ENCODE measurements at regions not wholly inside any gene's neighbourhood (a gene's known extent, or its start where the extent isn't known, plus 50 kb on each side); places are given as distances from the start of the nearest gene placed in this dataset.

- H3K79me2 ChIP-seq (ENCODE audit: control insufficient read depth, insufficient read depth, low read length, unreplicated experiment) = no peaks in the 10 kb centered on the region
- no peaks in the 10 kb centered on the region for H3K4me1 ChIP-seq (ENCODE audit: control insufficient read depth, insufficient read depth, low read length, unreplicated experiment)
- no peak overlapping the region for H3K27ac ChIP-seq (ENCODE audit: low read depth, low read length)
- no peak overlapping the region for H2AFZ ChIP-seq (ENCODE audit: low read length, unreplicated experiment)
- peaks cover 23% of the 10 kb centered on the region; the same call in 1 of the 2 replicates for H3K27me3 ChIP-seq (ENCODE audit: insufficient read depth, low read length)
- H3K36me3 ChIP-seq (ENCODE audit: insufficient read depth, low read length) = no peaks in the 10 kb centered on the region
- H3K4me3 ChIP-seq (ENCODE audit: low read depth, low read length) = no peak overlapping the region
Measured at GRCh38 chr17:6347776-6348175, 87.1 kb downstream of the AIPL1 start.

- no peak overlapping the region for H3K27ac ChIP-seq (ENCODE audit: low read depth, low read length)
Measured at GRCh38 chr17:6346986-6347385, 87.9 kb downstream of the AIPL1 start.

GRCh38 chr17:6346156-6346786 lies 88.7 kb downstream of the AIPL1 start:
- Histone ChIP-seq H3K79me2 (ENCODE audit: control insufficient read depth, insufficient read depth, low read length, unreplicated experiment) (no peaks in the 10 kb centered on the region), H2AFZ (ENCODE audit: low read length, unreplicated experiment) (no peak overlapping the region), H3K27ac (ENCODE audit: low read depth, low read length) (no peak overlapping the region), H3K4me3 (ENCODE audit: low read depth, low read length) (no peak overlapping the region), H3K36me3 (ENCODE audit: insufficient read depth, low read length) (no peaks in the 10 kb centered on the region), H3K4me1 (ENCODE audit: control insufficient read depth, insufficient read depth, low read length, unreplicated experiment) (no peaks in the 10 kb centered on the region), H3K27me3 (ENCODE audit: insufficient read depth, low read length) (peaks cover 20% of the 10 kb centered on the region; the same call in 1 of the 2 replicates)

More at GRCh38 chr17:6346986-6347385, 87.9 kb downstream of the AIPL1 start:
- no peaks in the 10 kb centered on the region for H3K36me3 ChIP-seq (ENCODE audit: insufficient read depth, low read length)
- no peaks in the 10 kb centered on the region for H3K4me1 ChIP-seq (ENCODE audit: control insufficient read depth, insufficient read depth, low read length, unreplicated experiment)
- H2AFZ ChIP-seq (ENCODE audit: low read length, unreplicated experiment) = no peak overlapping the region
- H3K27me3 ChIP-seq (ENCODE audit: insufficient read depth, low read length) = peaks cover 20% of the 10 kb centered on the region; the same call in 1 of the 2 replicates
- H3K79me2 ChIP-seq (ENCODE audit: control insufficient read depth, insufficient read depth, low read length, unreplicated experiment) = no peaks in the 10 kb centered on the region
- H3K4me3 ChIP-seq (ENCODE audit: low read depth, low read length) = no peak overlapping the region

GRCh38 chr17:6343736-6344135 lies 91.2 kb downstream of the AIPL1 start:
- Histone ChIP-seq H3K27ac (ENCODE audit: low read depth, low read length) (no peak overlapping the region), H3K27me3 (ENCODE audit: insufficient read depth, low read length) (peaks cover 27% of the 10 kb centered on the region; the same call in 1 of the 2 replicates), H3K4me3 (ENCODE audit: low read depth, low read length) (no peak overlapping the region), H3K36me3 (ENCODE audit: insufficient read depth, low read length) (no peaks in the 10 kb centered on the region), H3K4me1 (ENCODE audit: control insufficient read depth, insufficient read depth, low read length, unreplicated experiment) (no peaks in the 10 kb centered on the region), H3K79me2 (ENCODE audit: control insufficient read depth, insufficient read depth, low read length, unreplicated experiment) (no peaks in the 10 kb centered on the region), H2AFZ (ENCODE audit: low read length, unreplicated experiment) (no peak overlapping the region)

GRCh38 chr17:6343191-6343590 lies 91.7 kb downstream of the AIPL1 start:
- Histone ChIP-seq H3K79me2 (ENCODE audit: control insufficient read depth, insufficient read depth, low read length, unreplicated experiment) (no peaks in the 10 kb centered on the region), H3K4me1 (ENCODE audit: control insufficient read depth, insufficient read depth, low read length, unreplicated experiment) (no peaks in the 10 kb centered on the region)

GRCh38 chr17:6340708-6341107 lies 94.2 kb downstream of the AIPL1 start:
- Histone ChIP-seq H3K4me1 (ENCODE audit: control insufficient read depth, insufficient read depth, low read length, unreplicated experiment) (no peaks in the 10 kb centered on the region), H3K79me2 (ENCODE audit: control insufficient read depth, insufficient read depth, low read length, unreplicated experiment) (no peaks in the 10 kb centered on the region), H3K27me3 (ENCODE audit: insufficient read depth, low read length) (peaks cover 18% of the 10 kb centered on the region; the same call in 1 of the 2 replicates), H3K27ac (ENCODE audit: low read depth, low read length) (no peak overlapping the region), H2AFZ (ENCODE audit: low read length, unreplicated experiment) (no peak overlapping the region), H3K4me3 (ENCODE audit: low read depth, low read length) (no peak overlapping the region), H3K36me3 (ENCODE audit: insufficient read depth, low read length) (no peaks in the 10 kb centered on the region)

More at GRCh38 chr17:6343191-6343590, 91.7 kb downstream of the AIPL1 start:
- no peak overlapping the region for H2AFZ ChIP-seq (ENCODE audit: low read length, unreplicated experiment)
- H3K27ac ChIP-seq (ENCODE audit: low read depth, low read length) = no peak overlapping the region
- no peak overlapping the region for H3K4me3 ChIP-seq (ENCODE audit: low read depth, low read length)
- H3K36me3 ChIP-seq (ENCODE audit: insufficient read depth, low read length) = no peaks in the 10 kb centered on the region
- peaks cover 27% of the 10 kb centered on the region; the same call in 1 of the 2 replicates for H3K27me3 ChIP-seq (ENCODE audit: insufficient read depth, low read length)

DNA sequence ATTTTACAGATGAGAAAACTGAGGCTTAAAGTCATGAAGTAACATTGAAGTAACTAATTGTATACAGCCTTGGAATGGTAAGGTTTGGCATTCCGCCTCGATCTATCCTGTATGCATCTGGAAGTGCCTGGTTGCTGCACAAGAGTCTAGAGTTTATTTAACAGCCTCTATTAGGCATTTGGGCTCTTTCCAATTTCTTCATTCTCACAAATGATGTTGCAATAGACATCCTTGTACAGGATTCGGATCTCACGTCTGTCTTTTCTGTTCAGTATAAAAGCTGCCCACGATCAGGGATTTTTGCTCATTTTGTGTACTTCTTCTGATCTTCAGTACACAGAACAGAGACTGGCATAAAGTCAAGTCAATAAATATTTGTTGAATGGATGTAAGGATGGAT lies 100.5 kb downstream of the AIPL1 start:
- no peak overlapping the region for H3K4me3 ChIP-seq (ENCODE audit: low read depth, low read length)

GRCh38 chr17:6330936-6331335 lies 104.0 kb downstream of the AIPL1 start:
- no peaks in the 10 kb centered on the region for H3K79me2 ChIP-seq (ENCODE audit: control insufficient read depth, insufficient read depth, low read length, unreplicated experiment)
- H3K27ac ChIP-seq (ENCODE audit: low read depth, low read length) = no peak overlapping the region
- no peaks in the 10 kb centered on the region for H3K36me3 ChIP-seq (ENCODE audit: insufficient read depth, low read length)
- peaks cover 10% of the 10 kb centered on the region; the same call in 1 of the 2 replicates for H3K27me3 ChIP-seq (ENCODE audit: insufficient read depth, low read length)
- no peak overlapping the region for H2AFZ ChIP-seq (ENCODE audit: low read length, unreplicated experiment)
- no peaks in the 10 kb centered on the region for H3K4me1 ChIP-seq (ENCODE audit: control insufficient read depth, insufficient read depth, low read length, unreplicated experiment)
- H3K4me3 ChIP-seq (ENCODE audit: low read depth, low read length) = no peak overlapping the region

More for the DNA sequence above, 100.5 kb downstream of the AIPL1 start:
- H3K4me1 ChIP-seq (ENCODE audit: control insufficient read depth, insufficient read depth, low read length, unreplicated experiment) = no peaks in the 10 kb centered on the region
- peaks cover 8% of the 10 kb centered on the region; the same call in 1 of the 2 replicates for H3K27me3 ChIP-seq (ENCODE audit: insufficient read depth, low read length)
- H3K79me2 ChIP-seq (ENCODE audit: control insufficient read depth, insufficient read depth, low read length, unreplicated experiment) = no peaks in the 10 kb centered on the region
- no peak overlapping the region for H3K27ac ChIP-seq (ENCODE audit: low read depth, low read length)
- H3K36me3 ChIP-seq (ENCODE audit: insufficient read depth, low read length) = no peaks in the 10 kb centered on the region
- no peak overlapping the region for H2AFZ ChIP-seq (ENCODE audit: low read length, unreplicated experiment)

GRCh38 chr17:6328279-6328678 lies 106.6 kb downstream of the AIPL1 start:
- Histone ChIP-seq H3K36me3 (ENCODE audit: insufficient read depth, low read length) (no peaks in the 10 kb centered on the region), H3K4me1 (ENCODE audit: control insufficient read depth, insufficient read depth, low read length, unreplicated experiment) (no peaks in the 10 kb centered on the region), H3K27ac (ENCODE audit: low read depth, low read length) (no peak overlapping the region), H2AFZ (ENCODE audit: low read length, unreplicated experiment) (no peak overlapping the region), H3K79me2 (ENCODE audit: control insufficient read depth, insufficient read depth, low read length, unreplicated experiment) (no peaks in the 10 kb centered on the region), H3K4me3 (ENCODE audit: low read depth, low read length) (no peak overlapping the region), H3K27me3 (ENCODE audit: insufficient read depth, low read length) (peaks cover 18% of the 10 kb centered on the region; the same call in 1 of the 2 replicates)

DNA sequence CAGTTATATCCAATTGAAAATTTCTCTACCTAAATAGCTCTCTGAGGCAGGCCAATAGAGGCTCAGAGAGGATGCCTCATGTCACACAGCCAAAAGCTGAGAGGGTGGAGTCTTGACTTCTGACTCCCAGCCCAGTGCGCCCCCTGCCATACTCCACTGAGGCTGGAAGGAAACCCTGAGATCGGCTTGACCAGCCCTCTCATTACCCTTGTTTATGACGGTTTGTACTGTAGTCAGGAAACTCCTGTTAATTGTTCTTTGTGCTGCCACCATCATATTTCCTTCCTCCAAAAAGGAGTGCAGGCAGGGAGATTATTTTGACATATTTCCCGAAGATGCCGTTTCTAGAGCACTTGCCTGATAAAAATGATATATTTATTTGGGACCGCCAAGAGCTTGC lies 107.9 kb downstream of the AIPL1 start:
- H3K36me3 ChIP-seq (ENCODE audit: insufficient read depth, low read length) = no peaks in the 10 kb centered on the region

GRCh38 chr17:6326483-6326882 lies 108.4 kb downstream of the AIPL1 start:
- Histone ChIP-seq H3K27ac (ENCODE audit: low read depth, low read length) (no peak overlapping the region), H2AFZ (ENCODE audit: low read length, unreplicated experiment) (no peak overlapping the region), H3K4me1 (ENCODE audit: control insufficient read depth, insufficient read depth, low read length, unreplicated experiment) (no peaks in the 10 kb centered on the region), H3K4me3 (ENCODE audit: low read depth, low read length) (no peak overlapping the region), H3K79me2 (ENCODE audit: control insufficient read depth, insufficient read depth, low read length, unreplicated experiment) (no peaks in the 10 kb centered on the region), H3K36me3 (ENCODE audit: insufficient read depth, low read length) (no peaks in the 10 kb centered on the region), H3K27me3 (ENCODE audit: insufficient read depth, low read length) (peaks cover 21% of the 10 kb centered on the region; the same call in 1 of the 2 replicates)

More for the DNA sequence above, 107.9 kb downstream of the AIPL1 start:
- Histone ChIP-seq H3K4me3 (ENCODE audit: low read depth, low read length) (no peak overlapping the region), H2AFZ (ENCODE audit: low read length, unreplicated experiment) (no peak overlapping the region), H3K4me1 (ENCODE audit: control insufficient read depth, insufficient read depth, low read length, unreplicated experiment) (no peaks in the 10 kb centered on the region), H3K79me2 (ENCODE audit: control insufficient read depth, insufficient read depth, low read length, unreplicated experiment) (no peaks in the 10 kb centered on the region), H3K27me3 (ENCODE audit: insufficient read depth, low read length) (peaks cover 21% of the 10 kb centered on the region; the same call in 1 of the 2 replicates), H3K27ac (ENCODE audit: low read depth, low read length) (no peak overlapping the region)

All from ACC112 (cell line).